NCI-H1930 (cell line): ENCODE measurements at regions not wholly inside any gene's neighbourhood (a gene's known extent, or its start where the extent isn't known, plus 50 kb on each side); places are given as distances from the start of the nearest gene placed in this dataset.
"Not testable (repeated sequence)": the region's sequence is repeated elsewhere in the genome, so short reads cannot be mapped to it uniquely, and the experiment has no call there.

Experiments used
- DNase-seq, 2 experiments: peaks; one replicate each; lab custom pipeline; 2025; lab: John Stamatoyannopoulos, UW

- DNase-seq = no peak
Measured at GRCh38 chrX:63466690-63467089, 115.6 kb upstream of the SPIN4 start.

- no peak for DNase-seq
Measured at GRCh38 chrX:63458981-63459380, 107.8 kb upstream of the SPIN4 start.

GRCh38 chrX:63453571-63453970 lies 102.4 kb upstream of the SPIN4 start:
- DNase-seq = no peak

- DNase-seq = no peak
Measured at GRCh38 chrX:63441717-63442116, 90.6 kb upstream of the SPIN4 start.

- DNase-seq = no peak
Measured at GRCh38 chrX:63439580-63439979, 88.4 kb upstream of the SPIN4 start.

GRCh38 chrX:63436865-63437264 lies 85.7 kb upstream of the SPIN4 start:
- no peak for DNase-seq

GRCh38 chrX:63434665-63435064 lies 83.5 kb upstream of the SPIN4 start:
- no peak for DNase-seq

- no peak for DNase-seq
Measured at GRCh38 chrX:63434206-63434605, 83.1 kb upstream of the SPIN4 start.

- DNase-seq = no peak
Measured at GRCh38 chrX:63430026-63430425, 78.9 kb upstream of the SPIN4 start.

- DNase-seq = no peak
Measured at GRCh38 chrX:63428348-63428747, 77.2 kb upstream of the SPIN4 start.

GRCh38 chrX:63426519-63426918 lies 75.4 kb upstream of the SPIN4 start:
- DNase-seq = no peak

- DNase-seq = no peak
Measured at GRCh38 chrX:63424063-63424462, 72.9 kb upstream of the SPIN4 start.

GRCh38 chrX:63421411-63421810 lies 70.3 kb upstream of the SPIN4 start:
- no peak for DNase-seq

- DNase-seq = no peak
Measured at GRCh38 chrX:63418211-63418610, 67.1 kb upstream of the SPIN4 start.

GRCh38 chrX:63417649-63418048 lies 66.5 kb upstream of the SPIN4 start:
- no peak for DNase-seq

- DNase-seq = not testable (repeated sequence)
Measured at GRCh38 chrX:63409934-63410333, 58.8 kb upstream of the SPIN4 start.

- DNase-seq = no peak
Measured at GRCh38 chrX:63408050-63408449, 56.9 kb upstream of the SPIN4 start.

GRCh38 chrX:63404332-63404731 lies 53.2 kb upstream of the SPIN4 start:
- DNase-seq = no peak

- no peak for DNase-seq
Measured at GRCh38 chrX:63402106-63402505, 51.0 kb upstream of the SPIN4 start.
